PC-3 (cell line): ENCODE measurements at regions not wholly inside any gene's neighbourhood (a gene's known extent, or its start where the extent isn't known, plus 50 kb on each side); places are given as distances from the start of the nearest gene placed in this dataset.

Experiments used
- ATAC-seq: fragments of 200-7000 bp; cut with Tn5 transposase; 2 replicates; pipeline ENCODE4 v1.9.1; 2020; ENCODE audit warnings: mild to moderate bottlenecking, moderate library complexity
- BruUV-seq: library from RNA; stranded (reverse); fragments of 400-500 nt; replicated peaks from 2 replicates; lab custom pipeline; 2021; lab: Mats Ljungman, UMichigan
- CTCF ChIA-PET: fragments of 300-600 bp; sonication (Branson Sonifier 250); formaldehyde crosslinking; loops from one replicate; lab custom pipeline; 2022; ENCODE audit warnings: antibody characterized with exemption; lab: Charles Lee
- POLR2A ChIA-PET: fragments of 300-600 bp; sonication (Branson Sonifier 250); formaldehyde crosslinking; loops from one replicate; lab custom pipeline; 2022; ENCODE audit warnings: antibody characterized with exemption; ENCODE audit not compliant: unreplicated experiment; lab: Charles Lee
- DNase-seq: peaks from one replicate; pipeline ENCODE4 v3.0.0-alpha.2; 2015
- H2AFZ ChIP-seq: fragments of 300-600 bp; sonication (generic); 2 replicates; pipeline ENCODE4 v1.6.0; 2016; ENCODE audit warnings: antibody characterized with exemption, low read length
- H3F3A ChIP-seq: fragments of 300-600 bp; sonication (generic); one replicate; pipeline ENCODE4 v1.6.0; 2017; ENCODE audit warnings: antibody characterized with exemption, low read length, control low read depth, mild to moderate bottlenecking; ENCODE audit not compliant: unreplicated experiment
- H3K27ac ChIP-seq: fragments of 300-600 bp; sonication (generic); 2 replicates; pipeline ENCODE4 v1.5.1; 2016; ENCODE audit warnings: mild to moderate bottlenecking, low read length
- H3K27me3 ChIP-seq: fragments of 300-600 bp; sonication (generic); 2 replicates; pipeline ENCODE4 v1.6.1; 2016; ENCODE audit warnings: low read length, mixed read lengths
- H3K36me3 ChIP-seq: fragments of 300-600 bp; sonication (generic); 2 replicates; pipeline ENCODE4 v1.6.1; 2016; ENCODE audit warnings: low read depth, mixed run types, low read length, mixed read lengths
- H3K4me1 ChIP-seq: fragments of 300-600 bp; sonication (generic); 2 replicates; pipeline ENCODE4 v1.5.1; 2016; ENCODE audit warnings: low read length; ENCODE audit not compliant: insufficient read depth
- H3K4me2 ChIP-seq: fragments of 300-600 bp; sonication (generic); 2 replicates; pipeline ENCODE4 v1.6.0; 2016; ENCODE audit warnings: low read length
- H3K4me3 ChIP-seq: fragments of 300-600 bp; sonication (generic); 2 replicates; pipeline ENCODE4 v1.5.1; 2016; ENCODE audit warnings: mild to moderate bottlenecking, low read length, mixed read lengths
- H3K79me2 ChIP-seq: fragments of 300-600 bp; sonication (generic); 2 replicates; pipeline ENCODE4 v1.6.1; 2017; ENCODE audit warnings: low read length, mixed read lengths
- H3K9ac ChIP-seq: fragments of 300-600 bp; sonication (generic); 2 replicates; pipeline ENCODE4 v1.6.0; 2016; ENCODE audit warnings: mild to moderate bottlenecking, low read length
- H3K9me2 ChIP-seq: fragments of 300-600 bp; sonication (generic); replicated peaks from 2 replicates; pipeline ENCODE4 v1.6.1; 2016; ENCODE audit warnings: mixed run types, low read length, mixed read lengths
- H3K9me3 ChIP-seq: fragments of 300-600 bp; sonication (generic); 2 replicates; pipeline ENCODE4 v1.6.1; 2016; ENCODE audit warnings: low read length, mixed read lengths
- H4K20me1 ChIP-seq: fragments of 300-600 bp; sonication (generic); 2 replicates; pipeline ENCODE4 v1.6.1; 2016; ENCODE audit warnings: low read length, mixed read lengths
- CTCF ChIP-seq: fragments of 300-600 bp; sonication (generic); conservative IDR thresholded peaks from 2 replicates; pipeline ENCODE4 v1.5.1; 2017; ENCODE audit warnings: antibody characterized with exemption, low read depth, mild to moderate bottlenecking, low read length
- EZH2 ChIP-seq: fragments of 300-600 bp; sonication (generic); IDR thresholded peaks from one replicate; pipeline ENCODE4 v1.6.1; 2017; ENCODE audit warnings: antibody characterized with exemption, mild to moderate bottlenecking, low read length; ENCODE audit not compliant: unreplicated experiment
- EZH2phosphoT487 ChIP-seq: fragments of 300-600 bp; sonication (generic); IDR thresholded peaks from 2 replicates; pipeline ENCODE4 v1.6.1; 2018; ENCODE audit warnings: mild to moderate bottlenecking, antibody characterized with exemption, low read length, borderline replicate concordance
- intact Hi-C: fragments of 100-400 bp; cut with micrococcal nuclease; formaldehyde crosslinking; loops from 2 replicates; pipeline ENCODE4 v1.9.0; 2023

- no peak overlapping the region for H3K4me2 ChIP-seq
- H3K9me2 ChIP-seq: no peaks in the 10 kb centered on the region
- ChIA-PET CTCF (no interaction called here), POLR2A (no interaction called here)
- H3K4me3 ChIP-seq: no peak overlapping the region
- H3K9ac ChIP-seq: no peak overlapping the region
- DNase-seq: no peak
- TF ChIP-seq EZH2phosphoT487 (no peak), EZH2 (no peak), CTCF (no peak)
- no peak overlapping the region for H3K27ac ChIP-seq
- H3K4me1 ChIP-seq: peaks cover 9% of the 10 kb centered on the region
- no peaks in the 10 kb centered on the region for H3K9me3 ChIP-seq
- intact Hi-C loops: no loop called here
- no TSS peak for BruUV-seq
- H3K79me2 ChIP-seq: no peaks in the 10 kb centered on the region
- no peaks in the 10 kb centered on the region for H4K20me1 ChIP-seq
- H2AFZ ChIP-seq: no peak overlapping the region
- no peak for ATAC-seq
- H3K36me3 ChIP-seq: no peaks in the 10 kb centered on the region
- no peaks in the 10 kb centered on the region for H3K27me3 ChIP-seq
- no peaks in the 10 kb centered on the region for H3F3A ChIP-seq
These were observed 717.4 kb upstream of the ZP4 start for GRCh38 chr1:238608144-238608543.

GRCh38 chr1:238606896-238607295, 716.2 kb upstream of the ZP4 start:
- H3K4me1 ChIP-seq: peaks cover 9% of the 10 kb centered on the region
- no TSS peak for BruUV-seq
- no peak overlapping the region for H3K4me3 ChIP-seq
- ChIA-PET POLR2A (no interaction called here), CTCF (interaction anchor here (0.5 kb wide), 1 partner anchor 273 kb away, joined by 3 read pairs; no protein-coding TSS in a partner anchor)
- peak; percentile 72 for DNase-seq
- no peaks in the 10 kb centered on the region for H3K9me3 ChIP-seq
- ATAC-seq: peak; percentile 89
- H3K79me2 ChIP-seq: no peaks in the 10 kb centered on the region
- no peak overlapping the region for H3K9ac ChIP-seq
- H4K20me1 ChIP-seq: no peaks in the 10 kb centered on the region
- intact Hi-C loops: no loop called here
- no peaks in the 10 kb centered on the region for H3K9me2 ChIP-seq
- H3K27me3 ChIP-seq: no peaks in the 10 kb centered on the region
- TF ChIP-seq EZH2 (no peak), EZH2phosphoT487 (no peak), CTCF (no peak)
- H3K27ac ChIP-seq: peak overlapping the region; percentile 72
- no peaks in the 10 kb centered on the region for H3K36me3 ChIP-seq
- no peaks in the 10 kb centered on the region for H3F3A ChIP-seq
- peak overlapping the region; percentile 57 for H3K4me2 ChIP-seq
- H2AFZ ChIP-seq: no peak overlapping the region

- peak overlapping the region; percentile 72 for H3K27ac ChIP-seq
- H3K27me3 ChIP-seq: no peaks in the 10 kb centered on the region
- no peaks in the 10 kb centered on the region for H3K9me3 ChIP-seq
- intact Hi-C loops: no loop called here
- H3K79me2 ChIP-seq: no peaks in the 10 kb centered on the region
- BruUV-seq: no TSS peak
- no peak overlapping the region for H3K4me3 ChIP-seq
- ChIA-PET CTCF (interaction anchor here (0.5 kb wide), 1 partner anchor 273 kb away, joined by 3 read pairs; no protein-coding TSS in a partner anchor), POLR2A (no interaction called here)
- no peaks in the 10 kb centered on the region for H4K20me1 ChIP-seq
- peaks cover 9% of the 10 kb centered on the region for H3K4me1 ChIP-seq
- H3F3A ChIP-seq: no peaks in the 10 kb centered on the region
- H3K36me3 ChIP-seq: no peaks in the 10 kb centered on the region
- H3K9ac ChIP-seq: no peak overlapping the region
- no peaks in the 10 kb centered on the region for H3K9me2 ChIP-seq
- peak overlapping the region; percentile 57 for H3K4me2 ChIP-seq
- DNase-seq (peak; percentile 4), ATAC-seq (peak; percentile 63)
- TF ChIP-seq CTCF (no peak), EZH2phosphoT487 (no peak), EZH2 (no peak)
- no peak overlapping the region for H2AFZ ChIP-seq
These were observed 715.7 kb upstream of the ZP4 start for GRCh38 chr1:238606457-238606856.
